ENCODE measurements at regions not wholly inside any gene's neighbourhood (a gene's known extent, or its start where the extent isn't known, plus 50 kb on each side); places are given as distances from the start of the nearest gene placed in this dataset.

- peak; percentile 62 for TF ChIP-seq PML (IDR thresholded peaks at IDR 0.05; ENCODE audit: low read length)
- no peak for TF ChIP-seq CHD1 (IDR thresholded peaks at IDR 0.05; ENCODE audit: low read length)
- TF ChIP-seq EGR1 (conservative IDR thresholded peaks at IDR 0.05): peak; percentile 71
- peak; percentile 92 for TF ChIP-seq GATA2 (CRISPR knock-in tag; IDR thresholded peaks at IDR 0.05)
- TF ChIP-seq CREBBP (IDR thresholded peaks at IDR 0.05; ENCODE audit: low read depth, low read length): no peak
- TF ChIP-seq JUN (IDR thresholded peaks at IDR 0.05; ENCODE audit: borderline replicate concordance, low read depth, low read length): peak; percentile 61; the same call in 1 of the 2 replicates
- TF ChIP-seq JUN (CRISPR knock-in tag; IDR thresholded peaks at IDR 0.05; ENCODE audit: borderline replicate concordance): no peak
- no peak for TF ChIP-seq ETS1 (conservative IDR thresholded peaks at IDR 0.05; ENCODE audit: control insufficient read depth, low read depth, low read length)
- TF ChIP-seq TOE1 (IDR thresholded peaks at IDR 0.05; ENCODE audit: borderline replicate concordance): peak; percentile 62; the same call in 1 of the 2 replicates
- TF ChIP-seq TOE1 (CRISPR knock-in tag; IDR thresholded peaks at IDR 0.05; ENCODE audit: borderline replicate concordance, low read depth): no peak
- no peak for TF ChIP-seq TCF15 (CRISPR knock-in tag; IDR thresholded peaks at IDR 0.05)
- TF ChIP-seq TFAP4 (CRISPR knock-in tag; IDR thresholded peaks at IDR 0.05; ENCODE audit: borderline replicate concordance): peak; percentile 36; the same call in 1 of the 2 replicates
- peak; percentile 93 for TF ChIP-seq TCF3 (CRISPR knock-in tag; IDR thresholded peaks at IDR 0.05)
- peak; percentile 98 for TF ChIP-seq C11orf30 (IDR thresholded peaks at IDR 0.05; ENCODE audit: low read depth)
- 0 out of 2 replicates have a peak, but pooled peaks have one; percentile 31 for TF ChIP-seq PKNOX1 (IDR thresholded peaks at IDR 0.05)
- TF ChIP-seq HNRNPUL1 (IDR thresholded peaks at IDR 0.05; ENCODE audit: low read length): no peak
- peak; percentile 70 for TF ChIP-seq MAX (CRISPR knock-in tag; IDR thresholded peaks at IDR 0.05)
- TF ChIP-seq MBD2 (IDR thresholded peaks at IDR 0.05; ENCODE audit: borderline replicate concordance, low read depth): peak; percentile 49; the same call in 1 of the 2 replicates
- no peak for TF ChIP-seq GTF2B (IDR thresholded peaks at IDR 0.05; ENCODE audit: extremely low read depth, insufficient read length)
- TF ChIP-seq MEF2A (IDR thresholded peaks at IDR 0.05; ENCODE audit: control insufficient read depth, low read depth, low read length): peak; percentile 44; the same call in 1 of the 2 replicates
- TF ChIP-seq NCOA2 (IDR thresholded peaks at IDR 0.05; ENCODE audit: partially characterized antibody in 2 of 2): peak in 1 of 2 experiments; percentile 64
- no peak for TF ChIP-seq ZNF449 (CRISPR knock-in tag; IDR thresholded peaks at IDR 0.05)
- peak; percentile 62 for TF ChIP-seq CREM (IDR thresholded peaks at IDR 0.05; ENCODE audit: low read depth)
These were observed 127.4 kb upstream of the EGLN3 start (continued) for GRCh38 chr14:34078117-34078743.

All from K562 (cell line).